HepG2 (cell line): ENCODE measurements at regions not wholly inside any gene's neighbourhood (a gene's known extent, or its start where the extent isn't known, plus 50 kb on each side); places are given as distances from the start of the nearest gene placed in this dataset.
"Not testable (repeated sequence)": the region's sequence is repeated elsewhere in the genome, so short reads cannot be mapped to it uniquely, and the experiment has no call there.

Experiments
- CBFB ChIP-seq: sonication (generic); formaldehyde crosslinking; IDR thresholded peaks from 2 replicates; pipeline ENCODE4 v1.4.0; 2020; ENCODE audit warnings: missing genetic modification reagents
- TSC22D2 ChIP-seq: sonication (generic); formaldehyde crosslinking; IDR thresholded peaks from 2 replicates; pipeline ENCODE4 v1.5.1; 2020; ENCODE audit warnings: missing genetic modification reagents, mild to moderate bottlenecking, borderline replicate concordance

GRCh38 chrX:80912351-80912750 is 102.7 kb upstream of the BRWD3 start:
- TF ChIP-seq CBFB; TSC22D2 (CRISPR knock-in tag): not testable (repeated sequence)
